H9 (cell line): ENCODE measurements at regions not wholly inside any gene's neighbourhood (a gene's known extent, or its start where the extent isn't known, plus 50 kb on each side); places are given as distances from the start of the nearest gene placed in this dataset.

Source experiments
- DNase-seq: peaks from one replicate; pipeline ENCODE4 v3.0.0-alpha.2; 2017
- H2AFZ ChIP-seq: one replicate; pipeline ENCODE4 v1.6.1; 2013; ENCODE audit warnings: mild to moderate bottlenecking, low read length, control low read depth, moderate library complexity
- H2AK5ac ChIP-seq: 2 replicates; pipeline ENCODE4 v1.6.1; 2013; ENCODE audit warnings: low read length, control low read depth, mixed read lengths; ENCODE audit not compliant: insufficient read length
- H2BK120ac ChIP-seq: one replicate; pipeline ENCODE4 v1.6.1; 2013; ENCODE audit warnings: low read depth, mild to moderate bottlenecking, low read length, control low read depth, inconsistent platforms; ENCODE audit not compliant: poor library complexity, severe bottlenecking
- H2BK12ac ChIP-seq: 2 replicates; pipeline ENCODE4 v1.6.1; 2013; ENCODE audit warnings: low read length, control low read depth, mixed read lengths, low read depth; ENCODE audit not compliant: insufficient read length
- H2BK15ac ChIP-seq: 2 replicates; pipeline ENCODE4 v1.6.1; 2013; ENCODE audit warnings: low read depth, low read length, control low read depth
- H2BK20ac ChIP-seq: one replicate; pipeline ENCODE4 v1.6.1; 2013; ENCODE audit warnings: low read depth, mild to moderate bottlenecking, low read length, control low read depth, inconsistent platforms; ENCODE audit not compliant: poor library complexity, severe bottlenecking
- H2BK5ac ChIP-seq: 2 replicates; pipeline ENCODE4 v1.6.1; 2013; ENCODE audit warnings: low read length, control low read depth, mixed read lengths; ENCODE audit not compliant: insufficient read length
- H3K14ac ChIP-seq: 2 replicates; pipeline ENCODE4 v1.6.1; 2013; ENCODE audit warnings: low read length, control low read depth; ENCODE audit not compliant: insufficient read depth
- H3K18ac ChIP-seq: 2 replicates; pipeline ENCODE4 v1.6.1; 2013; ENCODE audit warnings: low read depth, mild to moderate bottlenecking, mixed read lengths, low read length, control low read depth; ENCODE audit not compliant: insufficient read length
- H3K23ac ChIP-seq: 2 replicates; pipeline ENCODE4 v1.6.1; 2013; ENCODE audit warnings: low read length, control low read depth, mixed read lengths, low read depth; ENCODE audit not compliant: insufficient read length
- H3K23me2 ChIP-seq: 2 replicates; pipeline ENCODE4 v1.6.1; 2013; ENCODE audit warnings: low read depth, mild to moderate bottlenecking, mixed read lengths, low read length, control low read depth; ENCODE audit not compliant: insufficient read length, poor library complexity, severe bottlenecking
- H3K27ac ChIP-seq: 2 replicates; pipeline ENCODE4 v1.5.1; 2013; ENCODE audit warnings: low read length, control low read depth, mixed read lengths, low read depth; ENCODE audit not compliant: insufficient read length
- H3K27me3 ChIP-seq: 2 replicates; pipeline ENCODE4 v1.6.1; 2013; ENCODE audit warnings: low read length, control low read depth, inconsistent platforms; ENCODE audit not compliant: insufficient read depth
- H3K4ac ChIP-seq: 2 replicates; pipeline ENCODE4 v1.6.1; 2013; ENCODE audit warnings: low read depth, mild to moderate bottlenecking, control low read depth, inconsistent platforms, low read length, moderate library complexity
- H3K4me1 ChIP-seq: 2 replicates; pipeline ENCODE4 v1.6.1; 2013; ENCODE audit warnings: low read length, control low read depth, inconsistent platforms; ENCODE audit not compliant: insufficient read depth
- H3K4me2 ChIP-seq: 2 replicates; pipeline ENCODE4 v1.6.1; 2013; ENCODE audit warnings: low read length, control low read depth, mixed read lengths; ENCODE audit not compliant: insufficient read length, insufficient read depth
- H3K56ac ChIP-seq: 2 replicates; pipeline ENCODE4 v1.6.1; 2013; ENCODE audit warnings: low read depth, mild to moderate bottlenecking, mixed read lengths, low read length, control low read depth; ENCODE audit not compliant: insufficient read length
- H3K79me1 ChIP-seq: 2 replicates; pipeline ENCODE4 v1.6.1; 2013; ENCODE audit warnings: low read depth, mild to moderate bottlenecking, moderate library complexity, low read length, control low read depth, inconsistent platforms; ENCODE audit not compliant: insufficient read depth, poor library complexity, severe bottlenecking
- H3K79me2 ChIP-seq: 2 replicates; pipeline ENCODE4 v1.6.1; 2013; ENCODE audit warnings: low read length, control low read depth, inconsistent platforms; ENCODE audit not compliant: insufficient read depth
- H3K9ac ChIP-seq: 2 replicates; pipeline ENCODE4 v1.6.1; 2013; ENCODE audit warnings: low read length, control low read depth, mixed read lengths; ENCODE audit not compliant: insufficient read length; ENCODE audit errors: extremely low read depth
- H3K9me3 ChIP-seq: one replicate; pipeline ENCODE4 v1.6.1; 2013; ENCODE audit warnings: low read depth, low read length, inconsistent platforms; ENCODE audit not compliant: control insufficient read depth
- H3T11ph ChIP-seq: one replicate; pipeline ENCODE4 v1.6.1; 2013; ENCODE audit warnings: mild to moderate bottlenecking, low read length, control low read depth, inconsistent platforms
- H4K20me1 ChIP-seq: one replicate; pipeline ENCODE4 v1.6.1; 2013; ENCODE audit not compliant: control insufficient read depth, insufficient read length, insufficient read depth
- H4K5ac ChIP-seq: 2 replicates; pipeline ENCODE4 v1.6.1; 2013; ENCODE audit warnings: low read depth, mild to moderate bottlenecking, mixed read lengths, low read length, control low read depth; ENCODE audit not compliant: insufficient read length
- H4K8ac ChIP-seq: replicated peaks from 2 replicates; pipeline ENCODE4 v1.6.1; 2013; ENCODE audit warnings: low read length, control low read depth, mixed read lengths, low read depth; ENCODE audit not compliant: insufficient read length
- H4K91ac ChIP-seq: 2 replicates; pipeline ENCODE4 v1.6.1; 2013; ENCODE audit warnings: low read depth, mild to moderate bottlenecking, moderate library complexity, mixed read lengths, low read length, control low read depth; ENCODE audit not compliant: insufficient read length
- H3K27ac Mint-ChIP-seq, 3 experiments: 2 replicates in 2 of 3; 3 replicates in 1 of 3; pipeline ENCODE4 v1.8.0; 2020 to 2021; ENCODE audit warnings: mixed read lengths in 3 of 3, mild to moderate bottlenecking in 1 of 3, moderate library complexity in 1 of 3
- H3K27me3 Mint-ChIP-seq: 2 replicates; pipeline ENCODE4 v1.8.0; 2021; ENCODE audit warnings: low read depth, mild to moderate bottlenecking, moderate library complexity, mixed read lengths
- H3K36me3 Mint-ChIP-seq, 3 experiments: 2 replicates in 2 of 3; 3 replicates in 1 of 3; pipeline ENCODE4 v1.8.0; 2020 to 2021; ENCODE audit warnings: low read depth in 3 of 3, mixed read lengths in 3 of 3; ENCODE audit not compliant: insufficient read depth in 1 of 3
- H3K4me1 Mint-ChIP-seq, 2 experiments: 2 replicates each; pipeline ENCODE4 v1.8.0; 2020; ENCODE audit warnings: mixed read lengths in 2 of 2
- H3K4me3 Mint-ChIP-seq, 2 experiments: 2 replicates in 1 of 2; 3 replicates in 1 of 2; pipeline ENCODE4 v1.8.0; 2020 to 2021; ENCODE audit warnings: mild to moderate bottlenecking in 2 of 2, mixed read lengths in 2 of 2, moderate library complexity in 1 of 2
- H3K9me3 Mint-ChIP-seq, 2 experiments: 2 replicates in 1 of 2; 3 replicates in 1 of 2; pipeline ENCODE4 v1.8.0; 2020; ENCODE audit warnings: mild to moderate bottlenecking in 2 of 2, mixed read lengths in 2 of 2, moderate library complexity in 1 of 2
- WGBS: extraction: QIAGEN DNeasy Blood & Tissue Kit; methylation state at CpG from one replicate; pipeline ENCODE4 v1.1.7; 2013; ENCODE audit warnings: missing lambda C conversion rate, low lambda C conversion rate, mixed read lengths; ENCODE audit not compliant: insufficient read length; ENCODE audit errors: extremely low coverage; 5-methylcytosine and 5-hydroxymethylcytosine counted together
- TF ChIP-seq, protein P1 (sequence below): fragments of 200-600 bp; sonication (generic); conservative IDR thresholded peaks from 3 replicates; pipeline ENCODE4 v1.8.0; 2021; ENCODE audit warnings: antibody characterized with exemption, mild to moderate bottlenecking

DNA sequence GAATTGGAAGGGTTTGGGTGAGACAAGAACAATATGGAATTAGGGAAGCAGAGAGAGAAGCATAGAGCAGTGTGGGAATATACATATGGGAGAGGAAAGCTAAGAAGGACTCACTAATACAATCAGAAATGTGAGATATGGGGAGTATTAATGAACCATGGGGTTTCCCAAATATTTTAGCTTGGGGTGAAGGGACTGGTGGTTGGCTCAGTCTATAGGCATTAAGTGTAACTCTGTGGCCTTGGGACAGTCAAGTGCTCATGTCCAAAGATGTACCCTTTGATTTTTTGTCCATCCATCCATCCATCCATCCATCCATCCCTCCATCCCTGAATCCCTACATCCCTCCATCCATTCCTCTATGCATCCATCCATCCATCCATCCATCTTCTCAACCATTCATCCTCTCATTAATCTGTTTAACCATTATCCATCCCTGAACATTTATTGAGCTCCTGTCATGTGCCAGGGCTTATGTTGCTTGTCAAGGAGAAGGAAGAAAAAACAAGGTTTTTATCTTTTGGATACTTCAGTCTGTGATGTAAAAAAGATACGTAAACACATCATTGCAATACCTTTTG lies 263.4 kb upstream of the CHD6 start:
- H3T11ph ChIP-seq = no peak overlapping the region
- H3K18ac ChIP-seq = no peak overlapping the region
- no peak overlapping the region for H2AFZ ChIP-seq
- H3K27me3 Mint-ChIP-seq = no peaks in the 10 kb centered on the region; the same call in 1 of the 2 replicates
- H3K27ac ChIP-seq = no peak overlapping the region
- no peak overlapping the region for H3K23ac ChIP-seq
- TF ChIP-seq, protein P1, sequence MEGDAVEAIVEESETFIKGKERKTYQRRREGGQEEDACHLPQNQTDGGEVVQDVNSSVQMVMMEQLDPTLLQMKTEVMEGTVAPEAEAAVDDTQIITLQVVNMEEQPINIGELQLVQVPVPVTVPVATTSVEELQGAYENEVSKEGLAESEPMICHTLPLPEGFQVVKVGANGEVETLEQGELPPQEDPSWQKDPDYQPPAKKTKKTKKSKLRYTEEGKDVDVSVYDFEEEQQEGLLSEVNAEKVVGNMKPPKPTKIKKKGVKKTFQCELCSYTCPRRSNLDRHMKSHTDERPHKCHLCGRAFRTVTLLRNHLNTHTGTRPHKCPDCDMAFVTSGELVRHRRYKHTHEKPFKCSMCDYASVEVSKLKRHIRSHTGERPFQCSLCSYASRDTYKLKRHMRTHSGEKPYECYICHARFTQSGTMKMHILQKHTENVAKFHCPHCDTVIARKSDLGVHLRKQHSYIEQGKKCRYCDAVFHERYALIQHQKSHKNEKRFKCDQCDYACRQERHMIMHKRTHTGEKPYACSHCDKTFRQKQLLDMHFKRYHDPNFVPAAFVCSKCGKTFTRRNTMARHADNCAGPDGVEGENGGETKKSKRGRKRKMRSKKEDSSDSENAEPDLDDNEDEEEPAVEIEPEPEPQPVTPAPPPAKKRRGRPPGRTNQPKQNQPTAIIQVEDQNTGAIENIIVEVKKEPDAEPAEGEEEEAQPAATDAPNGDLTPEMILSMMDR = no peak
- H2BK120ac ChIP-seq = no peak overlapping the region
- WGBS = no CpG with 5 or more reads among the region's 1 CpG
- H3K9ac ChIP-seq = no peak overlapping the region
- DNase-seq = no peak
- no peak overlapping the region for H3K27ac Mint-ChIP-seq
- H3K27me3 ChIP-seq = no peaks in the 10 kb centered on the region
- H3K4me1 ChIP-seq = no peaks in the 10 kb centered on the region
- H4K8ac ChIP-seq = no peak overlapping the region
- no peak overlapping the region for H3K4me2 ChIP-seq
- H2AK5ac ChIP-seq = no peak overlapping the region
- no peak overlapping the region for H2BK12ac ChIP-seq
- no peak overlapping the region for H4K5ac ChIP-seq
- H4K91ac ChIP-seq = no peak overlapping the region
- no peak overlapping the region for H2BK5ac ChIP-seq
- no peak overlapping the region for H3K56ac ChIP-seq
- H2BK15ac ChIP-seq = no peak overlapping the region
- H3K79me1 ChIP-seq = no peaks in the 10 kb centered on the region
- H3K4me1 Mint-ChIP-seq = peaks cover 6 to 12% of the 10 kb centered on the region in 2 experiments
- H2BK20ac ChIP-seq = no peak overlapping the region
- no peaks in the 10 kb centered on the region for H3K23me2 ChIP-seq
- no peak overlapping the region for H3K4ac ChIP-seq
- H3K4me3 Mint-ChIP-seq = no peak overlapping the region
- H4K20me1 ChIP-seq = no peaks in the 10 kb centered on the region
- no peaks in the 10 kb centered on the region for H3K79me2 ChIP-seq
- H3K9me3 Mint-ChIP-seq = no peaks in the 10 kb centered on the region
- no peaks in the 10 kb centered on the region for H3K36me3 Mint-ChIP-seq
- H3K9me3 ChIP-seq = no peaks in the 10 kb centered on the region
- H3K14ac ChIP-seq = no peak overlapping the region
